NCI-H82 treated with DMSO at 0.1 percent for 48 hours (cell line): ENCODE measurements at regions not wholly inside any gene's neighbourhood (a gene's known extent, or its start where the extent isn't known, plus 50 kb on each side); places are given as distances from the start of the nearest gene placed in this dataset.
"Not testable (repeated sequence)": the region's sequence is repeated elsewhere in the genome, so short reads cannot be mapped to it uniquely, and the experiment has no call there.

Source experiments
- DNase-seq: peaks from one replicate; lab custom pipeline; 2025; ENCODE audit not compliant: unreplicated experiment; lab: John Stamatoyannopoulos, UW

- DNase-seq: peak; percentile 21
Observed at GRCh38 chr20:53857723-53858236, 212.6 kb downstream of the BCAS1 start.

GRCh38 chr20:53856300-53857295, 213.8 kb downstream of the BCAS1 start:
- no peak for DNase-seq

- DNase-seq: no peak
Observed at GRCh38 chr20:53855733-53856132, 214.7 kb downstream of the BCAS1 start.

- not testable (repeated sequence) for DNase-seq
Observed at GRCh38 chr20:53854609-53854926, 215.8 kb downstream of the BCAS1 start.

GRCh38 chr20:53853111-53853713, 217.2 kb downstream of the BCAS1 start:
- DNase-seq: no peak

- no peak for DNase-seq
Observed at GRCh38 chr20:53852691-53853090, 217.7 kb downstream of the BCAS1 start.

- no peak for DNase-seq
Observed at GRCh38 chr20:53852014-53852413, 218.4 kb downstream of the BCAS1 start.

GRCh38 chr20:53850319-53850718, 220.1 kb downstream of the BCAS1 start:
- no peak for DNase-seq

- no peak for DNase-seq
Observed at GRCh38 chr20:53849471-53850059, 220.8 kb downstream of the BCAS1 start.

GRCh38 chr20:53848304-53848703, 222.1 kb downstream of the BCAS1 start:
- no peak for DNase-seq

GRCh38 chr20:53847837-53848170, 222.6 kb downstream of the BCAS1 start:
- DNase-seq: no peak

GRCh38 chr20:53847139-53847836, 223.1 kb downstream of the BCAS1 start:
- DNase-seq: no peak

- no peak for DNase-seq
Observed at GRCh38 chr20:53846640-53847039, 223.8 kb downstream of the BCAS1 start.

GRCh38 chr20:53845980-53846379, 224.4 kb downstream of the BCAS1 start:
- DNase-seq: no peak

- DNase-seq: no peak
Observed at GRCh38 chr20:53844259-53844658, 226.1 kb downstream of the BCAS1 start.

GRCh38 chr20:53843645-53844044, 226.7 kb downstream of the BCAS1 start:
- DNase-seq: no peak

- no peak for DNase-seq
Observed at GRCh38 chr20:53842301-53843099, 227.9 kb downstream of the BCAS1 start.

GRCh38 chr20:53841741-53842140, 228.7 kb downstream of the BCAS1 start:
- no peak for DNase-seq

- DNase-seq: peak; percentile 16
Observed at GRCh38 chr20:53840532-53840931, 229.9 kb downstream of the BCAS1 start.

- no peak for DNase-seq
Observed at GRCh38 chr20:53839423-53840176, 230.8 kb downstream of the BCAS1 start.
